ENCODE measurements at regions not wholly inside any gene's neighbourhood (a gene's known extent, or its start where the extent isn't known, plus 50 kb on each side); places are given as distances from the start of the nearest gene placed in this dataset.

- DNase-seq, result no peak
These were observed 129.3 kb upstream of the TENM4 start for GRCh38 chr11:79570104-79570503.

GRCh38 chr11:79564288-79564925 lies 123.6 kb upstream of the TENM4 start:
- DNase-seq, result no peak

DNA sequence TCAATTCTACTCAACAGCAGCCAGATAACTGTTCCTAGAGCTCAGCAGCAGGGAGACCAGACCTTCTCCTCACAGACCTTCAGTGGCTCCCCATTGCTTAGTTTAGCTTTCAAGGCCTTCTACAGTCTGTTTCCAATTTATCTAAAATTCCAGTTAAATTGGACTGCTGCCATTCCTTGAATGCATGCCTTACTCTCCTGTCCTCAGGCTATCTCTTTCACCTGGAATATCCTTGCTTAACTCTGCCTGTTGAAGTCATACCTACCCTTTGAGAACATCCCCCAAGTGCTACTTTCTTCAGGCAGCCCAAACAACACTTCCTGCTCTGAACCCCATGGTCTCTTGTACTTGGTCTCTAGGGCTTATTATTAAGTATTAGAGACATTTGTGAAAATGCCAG lies 120.7 kb upstream of the TENM4 start:
- no peak for DNase-seq

GRCh38 chr11:79550809-79551208 lies 110.0 kb upstream of the TENM4 start:
- DNase-seq, result no peak

DNA sequence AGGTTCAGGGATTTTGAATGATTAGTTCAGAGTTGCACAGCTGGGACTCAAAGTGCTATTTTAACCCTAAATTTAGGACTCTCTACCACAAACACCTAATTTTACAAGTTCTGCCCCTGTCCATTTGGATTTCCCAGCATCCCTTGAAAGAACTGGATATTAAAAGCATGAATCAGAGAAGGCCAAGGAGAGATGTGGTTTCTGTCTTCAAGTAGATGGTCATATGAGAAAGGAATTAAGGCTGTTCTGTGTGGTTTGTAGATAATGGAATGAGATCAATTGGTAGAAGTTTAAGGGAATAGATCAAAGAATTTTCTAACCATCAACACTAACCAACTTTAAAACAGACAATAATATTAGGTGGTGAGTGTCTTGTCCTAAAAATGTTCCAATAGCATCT lies 106.4 kb upstream of the TENM4 start:
- DNase-seq, result no peak

GRCh38 chr11:79546351-79546750 lies 105.5 kb upstream of the TENM4 start:
- no peak for DNase-seq

GRCh38 chr11:79544361-79544760 lies 103.5 kb upstream of the TENM4 start:
- no peak for DNase-seq

GRCh38 chr11:79543101-79543500 lies 102.3 kb upstream of the TENM4 start:
- no peak for DNase-seq

GRCh38 chr11:79541466-79541865 lies 100.6 kb upstream of the TENM4 start:
- DNase-seq, result no peak

DNA sequence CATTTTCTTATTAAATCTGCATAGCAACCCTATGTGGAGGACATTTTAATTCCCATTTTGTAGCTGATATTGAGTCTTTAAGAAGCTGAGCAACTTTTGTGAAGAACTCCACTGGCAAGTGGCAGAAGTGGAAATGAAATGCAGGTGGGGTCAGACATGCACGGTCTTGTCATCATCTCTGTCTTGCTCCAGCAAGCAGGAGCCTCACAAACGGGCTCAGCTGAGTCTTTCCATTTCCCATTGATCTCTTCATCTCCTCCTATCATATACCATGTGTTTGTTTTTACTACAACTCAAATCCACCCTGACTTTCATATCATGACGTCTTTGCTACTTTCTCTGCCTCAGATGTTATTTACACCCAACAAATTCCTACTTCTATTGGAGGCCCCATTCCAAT lies 97.9 kb upstream of the TENM4 start:
- no peak for DNase-seq

- no peak for DNase-seq
These were observed 95.5 kb upstream of the TENM4 start for GRCh38 chr11:79536155-79536917.

GRCh38 chr11:79535606-79536005 lies 94.8 kb upstream of the TENM4 start:
- DNase-seq, result no peak

GRCh38 chr11:79525257-79525656 lies 84.4 kb upstream of the TENM4 start:
- no peak for DNase-seq

GRCh38 chr11:79522626-79523025 lies 81.8 kb upstream of the TENM4 start:
- no peak for DNase-seq

GRCh38 chr11:79520086-79520485 lies 79.3 kb upstream of the TENM4 start:
- DNase-seq, result no peak

GRCh38 chr11:79515781-79516180 lies 75.0 kb upstream of the TENM4 start:
- DNase-seq, result no peak

- no peak for DNase-seq
These were observed 73.9 kb upstream of the TENM4 start for GRCh38 chr11:79514695-79515094.

- DNase-seq, result no peak
These were observed 73.5 kb upstream of the TENM4 start for GRCh38 chr11:79514290-79514689.

GRCh38 chr11:79512706-79513469 lies 72.1 kb upstream of the TENM4 start:
- no peak for DNase-seq

DNA sequence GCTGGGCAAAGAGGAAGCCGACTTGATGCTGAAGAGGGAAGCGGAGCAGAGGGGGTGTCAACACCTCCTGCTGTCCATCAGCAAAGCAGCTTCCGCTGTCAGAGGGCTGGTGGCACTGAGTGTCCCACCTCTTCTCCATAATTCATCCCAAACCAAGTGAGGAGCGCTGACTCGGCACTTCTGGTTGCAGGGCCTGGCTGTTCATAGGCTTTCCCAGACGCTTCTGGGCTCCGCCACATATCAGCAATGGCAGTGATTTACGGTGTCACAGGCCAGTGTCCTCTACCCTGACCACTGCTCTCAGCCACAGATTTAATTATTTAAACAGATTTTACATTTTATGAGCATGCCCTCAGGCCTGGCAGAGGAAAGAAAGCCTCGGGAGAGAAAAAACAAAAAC lies 70.1 kb upstream of the TENM4 start:
- no peak for DNase-seq

- DNase-seq, result no peak
These were observed 67.6 kb upstream of the TENM4 start for GRCh38 chr11:79508461-79508860.

GRCh38 chr11:79507706-79508105 lies 66.9 kb upstream of the TENM4 start:
- DNase-seq, result no peak

DNA sequence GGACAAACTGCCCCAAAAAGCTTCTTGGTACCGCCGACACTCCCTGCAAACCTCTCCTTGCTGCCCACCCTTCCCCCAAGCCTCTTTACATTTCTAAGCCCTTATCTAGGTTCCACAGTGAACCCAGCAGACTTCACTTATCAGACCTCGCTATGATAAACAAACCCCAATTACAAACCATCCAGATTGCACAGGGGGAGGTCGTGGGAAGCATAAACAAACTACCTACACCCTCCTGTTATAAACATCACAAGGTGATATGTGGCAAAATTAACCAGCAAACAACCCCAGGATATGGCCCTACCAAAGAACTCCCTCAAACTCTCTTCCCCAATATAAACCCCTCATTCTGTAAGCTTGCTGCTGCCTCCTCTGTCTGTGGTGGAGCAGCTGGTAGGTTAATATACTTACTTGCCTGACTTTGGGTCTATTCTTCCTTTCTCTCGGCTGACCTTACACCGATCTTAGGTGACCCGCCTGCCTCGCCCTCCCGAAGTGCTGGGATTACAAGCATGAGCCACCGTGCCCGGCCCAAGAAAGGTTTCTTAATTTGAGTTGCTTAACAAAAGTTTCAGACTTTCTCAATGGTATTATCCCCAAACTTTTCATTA lies 66.0 kb upstream of the TENM4 start:
- no peak for DNase-seq

GRCh38 chr11:79506124-79506523 lies 65.3 kb upstream of the TENM4 start:
- no peak for DNase-seq
